ENCODE measurements at regions not wholly inside any gene's neighbourhood (a gene's known extent, or its start where the extent isn't known, plus 50 kb on each side); places are given as distances from the start of the nearest gene placed in this dataset.

- TF ChIP-seq CTCF (IDR thresholded peaks at IDR 0.05) = no peak
- TF ChIP-seq POLR2A (IDR thresholded peaks at IDR 0.05) = no peak
- TF ChIP-seq EP300 (IDR thresholded peaks at IDR 0.05; ENCODE audit: low read depth) = no peak
Measured at GRCh38 chr3:28901018-28901417, 379.9 kb upstream of the RBMS3 start.

All from transverse colon (tissue), 3 donors.